ENCODE measurements at regions not wholly inside any gene's neighbourhood (a gene's known extent, or its start where the extent isn't known, plus 50 kb on each side); places are given as distances from the start of the nearest gene placed in this dataset.

- ChIA-PET CTCF (no interaction called here), POLR2A (no interaction called here)
- no peak for DNase-seq (ENCODE audit: extremely low spot score)
- TF ChIP-seq NFRKB (IDR thresholded peaks at IDR 0.05), result no peak
- no peak for TF ChIP-seq ELF4 (IDR thresholded peaks at IDR 0.05)
- no peak for TF ChIP-seq ARNT (IDR thresholded peaks at IDR 0.05)
- no peak for TF ChIP-seq BHLHE40 (IDR thresholded peaks at IDR 0.05; ENCODE audit: borderline replicate concordance)
- TF ChIP-seq PKNOX1 (IDR thresholded peaks at IDR 0.05), result no peak
- no peak for TF ChIP-seq ZNF384 (IDR thresholded peaks at IDR 0.05)
- no peak for TF ChIP-seq FOXA1 (IDR thresholded peaks at IDR 0.05)
- TF ChIP-seq FOXK2 (IDR thresholded peaks at IDR 0.05), result no peak
- TF ChIP-seq LEF1 (IDR thresholded peaks at IDR 0.05; ENCODE audit: borderline replicate concordance), result no peak
- TF ChIP-seq TARDBP (IDR thresholded peaks at IDR 0.05), result no peak
- no peak for TF ChIP-seq CTBP1 (IDR thresholded peaks at IDR 0.05; ENCODE audit: borderline replicate concordance)
- TF ChIP-seq SP1 (IDR thresholded peaks at IDR 0.05), result no peak
- TF ChIP-seq FOXM1 (IDR thresholded peaks at IDR 0.05; ENCODE audit: borderline replicate concordance), result no peak
- TF ChIP-seq L3MBTL2 (conservative IDR thresholded peaks at IDR 0.05), result no peak
- TF ChIP-seq SUZ12 (IDR thresholded peaks at IDR 0.05), result no peak
Observed at GRCh38 chr2:74036010-74036409, 51.3 kb downstream of the TET3 start.

DNA sequence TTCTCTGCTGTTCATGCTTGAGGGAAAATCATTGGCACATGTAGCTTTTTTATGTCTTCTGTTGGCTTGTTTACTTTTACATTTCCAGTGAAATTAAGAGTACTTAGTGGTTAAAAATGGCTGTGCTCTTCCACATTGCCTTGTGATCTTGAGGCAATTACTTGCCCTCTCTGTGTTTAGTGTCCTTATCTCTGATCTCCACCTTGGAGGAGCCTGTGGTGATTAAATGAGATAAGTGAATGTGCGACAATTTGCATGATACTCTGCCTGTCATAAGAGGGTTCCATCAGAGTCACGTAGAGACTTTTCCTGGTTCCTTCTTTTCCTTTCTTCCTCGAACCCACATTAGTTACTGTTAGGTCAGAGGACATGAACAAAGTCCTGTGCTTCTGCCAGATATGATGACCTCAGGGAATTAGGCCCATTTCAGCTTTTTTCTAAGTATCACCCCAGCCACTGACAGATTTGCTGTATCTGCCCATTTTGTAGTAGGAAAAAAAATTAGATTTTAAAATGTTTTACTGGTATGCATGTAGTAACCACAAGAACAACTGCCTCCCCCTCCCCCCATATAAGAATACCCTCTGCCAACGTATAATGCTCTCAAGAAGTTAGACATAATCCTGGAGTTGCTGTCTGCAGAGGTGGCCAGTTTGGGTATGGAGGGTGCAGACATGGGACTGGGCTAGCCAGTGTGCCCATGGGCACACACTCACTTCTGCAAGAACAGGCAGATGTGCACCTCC is 51.9 kb downstream of the TET3 start:
- POLR2A ChIA-PET, result no interaction called here
- DNase-seq (ENCODE audit: extremely low spot score), result no peak
- TF ChIP-seq LEF1 (IDR thresholded peaks at IDR 0.05; ENCODE audit: borderline replicate concordance) (no peak), BHLHE40 (IDR thresholded peaks at IDR 0.05; ENCODE audit: borderline replicate concordance) (no peak), FOXA1 (IDR thresholded peaks at IDR 0.05) (no peak), PKNOX1 (IDR thresholded peaks at IDR 0.05) (no peak), SUZ12 (IDR thresholded peaks at IDR 0.05) (no peak), FOXK2 (IDR thresholded peaks at IDR 0.05) (no peak)
- CTCF ChIA-PET, result no interaction called here

- no peak for TF ChIP-seq FOXM1 (IDR thresholded peaks at IDR 0.05; ENCODE audit: borderline replicate concordance)
- no peak for TF ChIP-seq LEF1 (IDR thresholded peaks at IDR 0.05; ENCODE audit: borderline replicate concordance)
- TF ChIP-seq FOXK2 (IDR thresholded peaks at IDR 0.05), result no peak
- no peak for TF ChIP-seq L3MBTL2 (conservative IDR thresholded peaks at IDR 0.05)
- TF ChIP-seq CTBP1 (IDR thresholded peaks at IDR 0.05; ENCODE audit: borderline replicate concordance), result no peak
- TF ChIP-seq HDGF (IDR thresholded peaks at IDR 0.05; ENCODE audit: borderline replicate concordance), result no peak
- no peak for TF ChIP-seq PKNOX1 (IDR thresholded peaks at IDR 0.05)
- TF ChIP-seq SUZ12 (IDR thresholded peaks at IDR 0.05), result no peak
- no peak for TF ChIP-seq SP1 (IDR thresholded peaks at IDR 0.05)
- TF ChIP-seq ZNF384 (IDR thresholded peaks at IDR 0.05), result no peak
- no peak for TF ChIP-seq FOXA1 (IDR thresholded peaks at IDR 0.05)
- no peak for TF ChIP-seq BHLHE40 (IDR thresholded peaks at IDR 0.05; ENCODE audit: borderline replicate concordance)
- TF ChIP-seq NFRKB (IDR thresholded peaks at IDR 0.05), result no peak
- TF ChIP-seq ELF4 (IDR thresholded peaks at IDR 0.05), result no peak
- TF ChIP-seq ARNT (IDR thresholded peaks at IDR 0.05), result no peak
- no peak for TF ChIP-seq TARDBP (IDR thresholded peaks at IDR 0.05)
- ChIA-PET CTCF (no interaction called here), POLR2A (no interaction called here)
- DNase-seq (ENCODE audit: extremely low spot score), result no peak
Observed at GRCh38 chr2:74037379-74037860, 52.7 kb downstream of the TET3 start.

GRCh38 chr2:74039611-74040010 is 54.9 kb downstream of the TET3 start:
- TF ChIP-seq FOXK2 (IDR thresholded peaks at IDR 0.05) (no peak), FOXM1 (IDR thresholded peaks at IDR 0.05; ENCODE audit: borderline replicate concordance) (no peak), HDGF (IDR thresholded peaks at IDR 0.05; ENCODE audit: borderline replicate concordance) (no peak), FOXA1 (IDR thresholded peaks at IDR 0.05) (no peak), NFRKB (IDR thresholded peaks at IDR 0.05) (no peak), LEF1 (IDR thresholded peaks at IDR 0.05; ENCODE audit: borderline replicate concordance) (no peak), PKNOX1 (IDR thresholded peaks at IDR 0.05) (no peak), SUZ12 (IDR thresholded peaks at IDR 0.05) (no peak), CTBP1 (IDR thresholded peaks at IDR 0.05; ENCODE audit: borderline replicate concordance) (no peak), BHLHE40 (IDR thresholded peaks at IDR 0.05; ENCODE audit: borderline replicate concordance) (no peak), TARDBP (IDR thresholded peaks at IDR 0.05) (no peak)
- no peak for DNase-seq (ENCODE audit: extremely low spot score)
- POLR2A ChIA-PET, result no interaction called here
- CTCF ChIA-PET, result no interaction called here

DNA sequence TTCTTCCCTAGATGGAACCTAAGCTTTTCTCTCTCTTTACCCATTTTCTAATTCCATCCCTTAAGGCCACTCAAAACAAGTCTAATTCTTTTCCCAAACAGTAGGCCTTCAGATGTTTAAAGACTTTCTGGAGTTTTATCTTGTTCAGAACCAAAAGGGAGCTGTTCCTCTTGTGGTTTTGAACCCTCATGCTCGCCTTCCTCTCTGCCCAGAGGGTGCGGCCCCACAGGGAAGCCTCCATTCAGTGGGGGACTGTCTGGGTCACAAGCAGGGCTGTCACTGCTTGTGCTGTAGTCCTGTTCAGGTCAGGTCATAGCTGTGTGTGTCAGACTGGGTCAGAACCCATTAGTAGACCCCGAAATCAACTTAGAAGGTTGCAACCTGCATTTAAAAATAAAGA is 56.5 kb downstream of the TET3 start:
- no peak for DNase-seq (ENCODE audit: extremely low spot score)
- CTCF ChIA-PET, result no interaction called here
- TF ChIP-seq CTBP1 (IDR thresholded peaks at IDR 0.05; ENCODE audit: borderline replicate concordance) (no peak), TARDBP (IDR thresholded peaks at IDR 0.05) (no peak), L3MBTL2 (conservative IDR thresholded peaks at IDR 0.05) (no peak), NFRKB (IDR thresholded peaks at IDR 0.05) (no peak), SUZ12 (IDR thresholded peaks at IDR 0.05) (no peak), SP1 (IDR thresholded peaks at IDR 0.05) (no peak), HDGF (IDR thresholded peaks at IDR 0.05; ENCODE audit: borderline replicate concordance) (no peak)
- POLR2A ChIA-PET, result no interaction called here

Data from HEK293T (cell line).